Mucosa of rectum (tissue), 2 donors: ENCODE measurements at regions not wholly inside any gene's neighbourhood (a gene's known extent, or its start where the extent isn't known, plus 50 kb on each side); places are given as distances from the start of the nearest gene placed in this dataset.
"Not testable (repeated sequence)": the region's sequence is repeated elsewhere in the genome, so short reads cannot be mapped to it uniquely, and the experiment has no call there.

Experiments
- H3K27ac ChIP-seq, 2 donors: one replicate each; pipeline ENCODE4 v1.7.0; 2013; ENCODE audit warnings: inconsistent platforms in 2 of 2, low read depth in 2 of 2, low read length in 2 of 2
- H3K27me3 ChIP-seq, 2 donors: one replicate each; pipeline ENCODE4 v1.7.0; 2013; ENCODE audit warnings: low read length in 2 of 2; ENCODE audit not compliant: control insufficient read depth in 2 of 2, insufficient read depth in 2 of 2
- H3K36me3 ChIP-seq, 2 donors: one replicate each; pipeline ENCODE4 v1.7.0; 2013; ENCODE audit warnings: low read length in 2 of 2; ENCODE audit not compliant: control insufficient read depth in 2 of 2, insufficient read depth in 2 of 2
- H3K4me1 ChIP-seq, 2 donors: one replicate each; pipeline ENCODE4 v1.7.0; 2013; ENCODE audit warnings: low read length in 2 of 2, mild to moderate bottlenecking in 1 of 2; ENCODE audit not compliant: control insufficient read depth in 2 of 2, insufficient read depth in 2 of 2
- H3K4me3 ChIP-seq, 2 donors: one replicate each; pipeline ENCODE4 v1.7.0; 2013; ENCODE audit warnings: low read length in 2 of 2
- H3K9ac ChIP-seq, 2 donors: one replicate each; pipeline ENCODE4 v1.7.0; 2013; ENCODE audit warnings: low read length in 2 of 2, low read depth in 1 of 2, mild to moderate bottlenecking in 1 of 2
- H3K9me3 ChIP-seq, 2 donors: one replicate each; pipeline ENCODE4 v1.7.0; 2013; ENCODE audit warnings: low read length in 2 of 2; ENCODE audit not compliant: control insufficient read depth in 2 of 2
- donor health status: healthy.
- donor health status: Normal muscosa, but diverticular disease.

DNA sequence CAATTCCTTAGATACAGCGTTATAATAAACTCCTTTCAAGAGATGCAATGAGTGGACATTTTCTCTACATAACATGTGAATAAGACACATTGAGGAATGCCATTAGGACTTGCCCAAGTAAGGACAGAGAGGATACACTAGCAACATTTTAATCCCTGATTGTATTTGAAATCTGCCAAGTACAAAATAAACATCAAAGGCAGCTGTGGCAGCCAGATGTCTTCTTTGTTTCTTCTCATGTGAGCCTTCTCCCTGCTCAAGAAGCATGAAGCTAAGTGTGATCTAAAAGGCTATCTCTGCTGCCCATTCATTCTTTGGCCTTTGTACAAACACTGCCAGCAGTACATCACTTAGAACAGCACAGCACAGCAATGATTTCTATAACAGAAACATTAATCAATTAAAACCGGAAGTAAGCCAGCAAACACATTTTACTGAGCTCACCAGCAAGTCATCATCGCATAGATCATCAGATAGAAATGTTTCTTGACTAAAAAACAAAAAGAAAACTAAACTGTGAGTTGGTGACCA, 364.0 kb downstream of the CNTN6 start:
- Histone ChIP-seq H3K4me1 (no peaks in the 10 kb centered on the region), H3K9me3 (no peaks in the 10 kb centered on the region), H3K4me3 (no peak overlapping the region), H3K27me3 (no peaks in the 10 kb centered on the region), H3K36me3 (no peaks in the 10 kb centered on the region), H3K27ac (no peak overlapping the region), H3K9ac (no peak overlapping the region)

DNA sequence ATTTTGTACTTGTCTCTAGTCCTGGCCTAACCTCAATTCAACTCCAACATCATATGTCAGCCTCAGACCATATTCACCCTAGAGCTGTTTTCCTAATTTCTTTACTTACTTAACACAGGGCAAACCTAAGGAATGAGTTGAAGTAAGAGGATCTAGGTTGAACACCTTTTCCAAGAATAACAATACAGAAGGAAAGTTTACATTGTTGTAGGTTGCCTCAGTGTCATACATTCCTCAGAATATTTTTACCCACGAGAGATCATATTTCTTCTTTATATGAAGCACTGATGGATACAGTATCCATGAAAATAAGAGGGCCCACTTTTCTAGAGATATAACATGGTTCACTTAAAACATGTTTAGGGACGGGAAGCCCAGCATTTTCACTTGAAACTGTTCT, 369.5 kb downstream of the CNTN6 start:
- H3K9ac ChIP-seq = no peak overlapping the region

GRCh38 chr3:1462856-1463450, 370.1 kb downstream of the CNTN6 start:
- H3K9me3 ChIP-seq = no peaks in the 10 kb centered on the region
- H3K9ac ChIP-seq = no peak overlapping the region
- H3K4me3 ChIP-seq = no peak overlapping the region
- no peaks in the 10 kb centered on the region for H3K36me3 ChIP-seq
- no peak overlapping the region for H3K27ac ChIP-seq
- H3K27me3 ChIP-seq = no peaks in the 10 kb centered on the region
- no peaks in the 10 kb centered on the region for H3K4me1 ChIP-seq

More for the DNA sequence above, 369.5 kb downstream of the CNTN6 start:
- Histone ChIP-seq H3K4me3 (no peak overlapping the region), H3K9me3 (no peaks in the 10 kb centered on the region), H3K27me3 (no peaks in the 10 kb centered on the region), H3K36me3 (no peaks in the 10 kb centered on the region), H3K27ac (no peak overlapping the region), H3K4me1 (no peaks in the 10 kb centered on the region)

DNA sequence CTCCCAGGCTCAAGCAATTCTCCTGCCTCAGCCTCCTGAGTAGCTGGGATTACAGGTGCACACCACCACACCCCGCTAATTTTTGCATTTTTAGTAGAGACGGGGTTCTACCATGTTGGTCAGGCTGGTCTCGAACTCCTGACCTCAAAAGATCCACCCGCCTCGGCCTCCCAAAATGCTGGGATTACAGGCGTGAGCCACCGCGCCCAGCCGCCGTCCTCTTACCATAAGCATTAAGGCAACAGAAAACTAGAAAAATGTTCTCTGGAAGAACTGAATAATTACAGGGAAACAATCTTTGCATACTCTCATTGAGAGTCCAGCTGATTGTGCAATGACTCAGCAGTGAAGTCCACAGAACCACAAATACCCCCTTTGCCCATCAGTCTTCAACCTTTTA, 372.3 kb downstream of the CNTN6 start:
- not testable (repeated sequence) for H3K27ac ChIP-seq, H3K9ac ChIP-seq, H3K27me3 ChIP-seq, H3K4me1 ChIP-seq, H3K9me3 ChIP-seq, H3K4me3 ChIP-seq, H3K36me3 ChIP-seq

- no peaks in the 10 kb centered on the region for H3K9me3 ChIP-seq
- H3K4me3 ChIP-seq = no peak overlapping the region
- H3K4me1 ChIP-seq = no peaks in the 10 kb centered on the region
- no peaks in the 10 kb centered on the region for H3K27me3 ChIP-seq
- H3K36me3 ChIP-seq = no peaks in the 10 kb centered on the region
- no peak overlapping the region for H3K27ac ChIP-seq
- no peak overlapping the region for H3K9ac ChIP-seq
Observed at GRCh38 chr3:1468145-1468544, 375.3 kb downstream of the CNTN6 start.

GRCh38 chr3:1469248-1469647, 376.4 kb downstream of the CNTN6 start:
- no peak overlapping the region for H3K4me3 ChIP-seq
- no peaks in the 10 kb centered on the region for H3K9me3 ChIP-seq
- H3K36me3 ChIP-seq = no peaks in the 10 kb centered on the region
- H3K27me3 ChIP-seq = no peaks in the 10 kb centered on the region
- H3K9ac ChIP-seq = no peak overlapping the region
- no peaks in the 10 kb centered on the region for H3K4me1 ChIP-seq
- no peak overlapping the region for H3K27ac ChIP-seq

DNA sequence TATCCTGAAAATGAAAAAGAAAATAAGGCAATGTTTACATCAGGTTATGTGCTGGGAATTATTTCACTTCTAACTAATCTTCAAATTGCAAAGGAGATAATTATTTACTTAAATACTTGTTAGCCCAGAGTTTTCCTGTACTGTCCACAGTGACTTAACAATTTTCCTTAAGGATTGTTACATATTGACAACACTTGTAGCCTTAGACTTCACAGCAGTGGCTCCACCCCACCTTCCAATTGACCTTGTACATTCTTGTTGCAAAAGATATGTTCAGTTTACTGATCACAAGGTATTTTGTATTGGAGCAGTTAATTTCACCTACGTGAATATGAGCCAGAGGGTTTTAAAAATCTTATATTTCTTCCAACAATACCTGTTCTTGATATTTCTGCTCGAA, 376.9 kb downstream of the CNTN6 start:
- H3K4me1 ChIP-seq = no peaks in the 10 kb centered on the region
- H3K9ac ChIP-seq = no peak overlapping the region
- no peaks in the 10 kb centered on the region for H3K9me3 ChIP-seq
- no peak overlapping the region for H3K4me3 ChIP-seq
- H3K36me3 ChIP-seq = no peaks in the 10 kb centered on the region
- no peaks in the 10 kb centered on the region for H3K27me3 ChIP-seq
- H3K27ac ChIP-seq = no peak overlapping the region

DNA sequence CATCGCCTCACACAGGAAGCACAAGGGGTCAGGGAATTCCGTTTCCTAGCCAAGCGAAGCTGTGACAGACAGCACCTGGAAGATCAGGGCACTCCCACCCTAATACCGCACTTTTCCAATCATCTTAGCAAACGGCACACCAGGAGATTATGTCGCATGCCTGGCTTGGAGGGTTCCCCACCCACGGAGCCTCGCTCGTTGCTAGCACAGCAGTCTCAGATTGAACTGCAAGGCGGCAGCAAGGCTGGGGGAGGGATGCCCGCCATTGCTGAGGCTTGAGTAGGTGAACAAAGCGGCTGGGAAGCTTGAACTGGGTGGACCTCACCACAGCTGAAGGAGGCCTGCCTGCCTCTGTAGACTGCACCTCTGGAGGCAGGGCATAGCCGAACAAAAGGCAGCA, 384.8 kb downstream of the CNTN6 start:
- no peaks in the 10 kb centered on the region for H3K9me3 ChIP-seq
- H3K27me3 ChIP-seq = no peaks in the 10 kb centered on the region
- H3K27ac ChIP-seq = no peak overlapping the region
- H3K4me3 ChIP-seq = no peak overlapping the region
- no peak overlapping the region for H3K9ac ChIP-seq
- H3K4me1 ChIP-seq = no peaks in the 10 kb centered on the region
- H3K36me3 ChIP-seq = no peaks in the 10 kb centered on the region

GRCh38 chr3:1495466-1495865, 402.6 kb downstream of the CNTN6 start:
- Histone ChIP-seq H3K27ac (no peak overlapping the region), H3K27me3 (no peaks in the 10 kb centered on the region), H3K36me3 (no peaks in the 10 kb centered on the region), H3K9me3 (no peaks in the 10 kb centered on the region), H3K9ac (no peak overlapping the region), H3K4me3 (no peak overlapping the region), H3K4me1 (no peaks in the 10 kb centered on the region)

DNA sequence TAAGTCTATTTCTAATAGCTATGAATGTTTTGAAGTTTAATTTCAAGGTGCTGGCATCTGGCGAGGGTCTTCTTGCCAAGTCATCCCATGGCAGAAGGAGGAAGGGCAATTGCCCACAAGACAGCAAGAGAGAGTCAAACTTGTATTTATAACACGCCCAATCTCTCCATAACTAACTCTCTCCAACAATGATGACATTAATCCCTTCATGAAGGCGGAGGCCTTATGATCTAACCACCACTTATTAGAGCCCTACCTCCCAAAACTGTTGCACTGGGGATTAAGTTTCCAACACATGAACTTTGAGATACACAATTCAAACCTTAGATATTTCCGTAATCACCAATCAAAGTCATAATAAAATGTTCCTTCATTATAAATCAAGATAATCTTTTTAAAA, 406.9 kb downstream of the CNTN6 start:
- H3K9me3 ChIP-seq = no peaks in the 10 kb centered on the region
- H3K27me3 ChIP-seq = no peaks in the 10 kb centered on the region
- H3K4me1 ChIP-seq = no peaks in the 10 kb centered on the region

More for the DNA sequence above, 406.9 kb downstream of the CNTN6 start:
- H3K27ac ChIP-seq = no peak overlapping the region
- no peaks in the 10 kb centered on the region for H3K36me3 ChIP-seq
- H3K9ac ChIP-seq = no peak overlapping the region
- H3K4me3 ChIP-seq = no peak overlapping the region
